ENCODE measurements at regions not wholly inside any gene's neighbourhood (a gene's known extent, or its start where the extent isn't known, plus 50 kb on each side); places are given as distances from the start of the nearest gene placed in this dataset.

GRCh38 chr5:155619688-155620087, 606.1 kb downstream of the KIF4B start:
- TF ChIP-seq NFIC (IDR thresholded peaks at IDR 0.05): no peak
- TF ChIP-seq NKRF (IDR thresholded peaks at IDR 0.05; ENCODE audit: borderline replicate concordance): no peak
- TF ChIP-seq FOXJ3 (CRISPR knock-in tag; IDR thresholded peaks at IDR 0.05): no peak
- no peak for TF ChIP-seq FOXM1 (IDR thresholded peaks at IDR 0.05; ENCODE audit: low read depth)
- TF ChIP-seq FOXM1 (CRISPR knock-in tag; IDR thresholded peaks at IDR 0.05; ENCODE audit: low read depth): no peak
